Activated CD8-positive, alpha-beta memory T cell treated with anti-CD3 and anti-CD28 coated beads, Interleukin-2, amount 50 U/mL, for 48 hours (primary cell): ENCODE measurements at regions not wholly inside any gene's neighbourhood (a gene's known extent, or its start where the extent isn't known, plus 50 kb on each side); places are given as distances from the start of the nearest gene placed in this dataset.

Source experiments
- DNase-seq: peaks from one replicate; pipeline ENCODE4 v3.0.0-alpha.2; 2020

- DNase-seq, result no peak
Measured at GRCh38 chr20:48164566-48165400, 379.5 kb upstream of the SULF2 start.

- no peak for DNase-seq
Measured at GRCh38 chr20:48164034-48164433, 378.8 kb upstream of the SULF2 start.

- no peak for DNase-seq
Measured at GRCh38 chr20:48163505-48163904, 378.2 kb upstream of the SULF2 start.

GRCh38 chr20:48162621-48163020 lies 377.3 kb upstream of the SULF2 start:
- DNase-seq, result no peak

- no peak for DNase-seq
Measured at GRCh38 chr20:48159145-48160008, 374.1 kb upstream of the SULF2 start.

- no peak for DNase-seq
Measured at GRCh38 chr20:48158014-48158413, 372.7 kb upstream of the SULF2 start.

GRCh38 chr20:48156951-48157700 lies 371.8 kb upstream of the SULF2 start:
- no peak for DNase-seq

- DNase-seq, result no peak
Measured at GRCh38 chr20:48156521-48156920, 371.2 kb upstream of the SULF2 start.

- no peak for DNase-seq
Measured at GRCh38 chr20:48155268-48155667, 370.0 kb upstream of the SULF2 start.

GRCh38 chr20:48154040-48154765 lies 368.9 kb upstream of the SULF2 start:
- DNase-seq, result no peak

- DNase-seq, result no peak
Measured at GRCh38 chr20:48153523-48153922, 368.2 kb upstream of the SULF2 start.

GRCh38 chr20:48153103-48153502 lies 367.8 kb upstream of the SULF2 start:
- no peak for DNase-seq

- DNase-seq, result no peak
Measured at GRCh38 chr20:48150568-48150967, 365.3 kb upstream of the SULF2 start.

- DNase-seq, result no peak
Measured at GRCh38 chr20:48149902-48150301, 364.6 kb upstream of the SULF2 start.

- DNase-seq, result no peak
Measured at GRCh38 chr20:48148916-48149672, 363.8 kb upstream of the SULF2 start.

GRCh38 chr20:48148020-48148419 lies 362.7 kb upstream of the SULF2 start:
- DNase-seq, result no peak

- no peak for DNase-seq
Measured at GRCh38 chr20:48147311-48147710, 362.0 kb upstream of the SULF2 start.

- DNase-seq, result no peak
Measured at GRCh38 chr20:48146877-48147276, 361.6 kb upstream of the SULF2 start.

GRCh38 chr20:48146308-48146707 lies 361.0 kb upstream of the SULF2 start:
- no peak for DNase-seq

GRCh38 chr20:48143435-48144081 lies 358.3 kb upstream of the SULF2 start:
- no peak for DNase-seq

GRCh38 chr20:48142516-48142773 lies 357.2 kb upstream of the SULF2 start:
- DNase-seq, result no peak
